Head of caudate nucleus (tissue), 42 donors: ENCODE measurements at regions not wholly inside any gene's neighbourhood (a gene's known extent, or its start where the extent isn't known, plus 50 kb on each side); places are given as distances from the start of the nearest gene placed in this dataset.

Experiments used
- DNase-seq, 42 donors: peaks; one replicate each; pipeline versions ENCODE4 v3.0.0 to v3.0.0-alpha.2; 2020 to 2021; ENCODE audit warnings: mixed read lengths in 7 of 42
- intact Hi-C: fragments of 100-400 bp; cut with DNase I; formaldehyde crosslinking; loops from one replicate; pipeline ENCODE4 v1.15.0; 2022

- DNase-seq: no peak
- intact Hi-C loops: no loop called here
These were observed 50.2 kb upstream of the GALNT10 start for GRCh38 chr5:154140381-154140780.
